BLaER1 (cell line): ENCODE measurements at regions not wholly inside any gene's neighbourhood (a gene's known extent, or its start where the extent isn't known, plus 50 kb on each side); places are given as distances from the start of the nearest gene placed in this dataset.

ENCODE experiments used
- H3K27ac ChIP-seq: shearing (Covaris generic); formaldehyde crosslinking; 2 replicates; pipeline ENCODE4 v1.8.1; 2022
- H3K27me3 ChIP-seq: shearing (Covaris generic); formaldehyde crosslinking; 2 replicates; pipeline ENCODE4 v1.8.1; 2022
- H3K36me3 ChIP-seq: shearing (Covaris generic); formaldehyde crosslinking; 2 replicates; pipeline ENCODE4 v1.8.1; 2022
- H3K4me1 ChIP-seq: shearing (Covaris generic); formaldehyde crosslinking; 2 replicates; pipeline ENCODE4 v1.8.1; 2022
- H3K4me2 ChIP-seq: shearing (Covaris generic); formaldehyde crosslinking; 2 replicates; pipeline ENCODE4 v1.8.1; 2022
- H3K4me3 ChIP-seq: shearing (Covaris generic); formaldehyde crosslinking; 2 replicates; pipeline ENCODE4 v1.8.1; 2022
- H3K9ac ChIP-seq: shearing (Covaris generic); formaldehyde crosslinking; 2 replicates; pipeline ENCODE4 v1.8.1; 2022
- H3K9me3 ChIP-seq: shearing (Covaris generic); formaldehyde crosslinking; 2 replicates; pipeline ENCODE4 v1.8.1; 2022
- H4K20me1 ChIP-seq: shearing (Covaris generic); formaldehyde crosslinking; 2 replicates; pipeline ENCODE4 v1.8.1; 2022
- Cebpa-rat ChIP-seq: shearing (Covaris generic); IDR thresholded peaks from 2 replicates; pipeline ENCODE4 v1.8.1; 2022

DNA sequence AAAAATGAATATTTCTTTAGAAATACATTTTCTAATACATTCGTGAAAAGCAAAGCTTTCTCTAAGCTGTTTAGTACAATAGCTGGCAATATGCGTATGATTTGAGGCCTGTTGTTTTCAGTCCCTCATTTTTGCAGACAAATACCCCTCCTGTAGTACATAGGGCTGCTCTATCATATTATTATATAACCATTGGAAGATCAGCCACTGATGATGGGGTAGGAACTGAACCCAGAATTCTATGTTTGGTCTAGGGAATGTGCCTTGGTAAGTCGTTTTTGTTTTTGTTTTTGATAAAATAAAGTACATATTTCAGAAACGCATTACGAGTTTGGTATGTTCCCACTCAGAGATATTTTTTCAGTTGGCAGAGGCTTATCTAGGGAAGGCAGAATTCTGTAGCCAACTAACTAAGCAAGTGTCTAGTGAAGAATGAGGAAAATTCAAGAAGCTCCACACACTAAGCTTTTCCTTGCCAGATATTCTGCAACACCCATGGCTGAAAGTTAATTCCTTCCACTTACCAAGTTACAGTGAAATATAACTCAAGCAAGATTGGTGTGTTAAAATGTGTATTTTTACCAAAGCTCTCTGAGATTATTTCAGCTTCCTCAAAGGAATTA lies 656.9 kb upstream of the MIR17HG start:
- Histone ChIP-seq H3K27ac (no peak overlapping the region), H3K27me3 (no peaks in the 10 kb centered on the region), H4K20me1 (no peaks in the 10 kb centered on the region), H3K36me3 (no peaks in the 10 kb centered on the region), H3K9ac (no peak overlapping the region), H3K4me3 (no peak overlapping the region), H3K4me1 (peaks cover 11% of the 10 kb centered on the region), H3K4me2 (no peak overlapping the region), H3K9me3 (no peaks in the 10 kb centered on the region)
- no peak for TF ChIP-seq Cebpa-rat

DNA sequence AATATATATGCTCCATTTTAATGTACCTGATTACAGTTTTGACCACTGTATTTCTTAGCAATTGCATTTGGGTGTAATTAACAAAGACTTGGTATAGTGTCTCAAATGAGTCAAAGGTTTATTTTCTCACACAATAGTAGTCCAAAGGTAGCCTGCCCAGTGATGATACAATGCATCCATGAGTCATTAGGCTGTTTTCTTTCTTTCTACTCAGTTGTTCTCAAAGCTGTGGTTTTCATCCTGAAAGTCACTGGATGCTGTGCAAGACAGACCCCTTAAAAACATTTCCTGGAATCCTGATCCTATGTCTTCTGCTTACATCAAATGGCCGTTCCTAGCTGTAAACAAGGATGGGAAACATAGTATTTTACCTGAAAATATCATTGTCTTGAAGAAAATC lies 651.2 kb upstream of the MIR17HG start:
- H3K9me3 ChIP-seq, result no peaks in the 10 kb centered on the region
- no peak overlapping the region for H3K9ac ChIP-seq
- H3K4me1 ChIP-seq, result peaks cover 8% of the 10 kb centered on the region
- no peak for TF ChIP-seq Cebpa-rat
- no peaks in the 10 kb centered on the region for H3K27me3 ChIP-seq
- H3K4me3 ChIP-seq, result no peak overlapping the region
- no peaks in the 10 kb centered on the region for H4K20me1 ChIP-seq
- H3K27ac ChIP-seq, result no peak overlapping the region
- no peaks in the 10 kb centered on the region for H3K36me3 ChIP-seq
- no peak overlapping the region for H3K4me2 ChIP-seq

DNA sequence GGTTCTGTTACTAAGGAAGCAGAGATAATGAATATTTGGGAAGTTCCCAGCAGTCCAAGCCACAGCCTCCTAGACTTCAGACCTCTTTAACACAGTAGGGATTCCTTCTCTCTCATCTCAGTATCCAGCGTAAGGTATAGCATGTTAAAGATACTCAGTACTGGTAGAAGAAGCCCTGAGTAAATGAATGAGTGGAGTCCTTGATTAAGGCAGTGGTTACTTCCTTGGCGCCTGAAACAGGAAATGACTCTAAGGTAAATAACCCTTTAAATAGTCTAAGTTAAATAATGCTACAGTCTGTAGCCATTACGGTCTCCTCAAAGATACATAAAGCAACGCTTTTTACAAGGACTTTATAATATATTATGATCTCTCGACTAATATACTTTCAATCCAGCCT lies 650.8 kb upstream of the MIR17HG start:
- peaks cover 4% of the 10 kb centered on the region; the same call in 1 of the 2 replicates for H3K4me1 ChIP-seq

DNA sequence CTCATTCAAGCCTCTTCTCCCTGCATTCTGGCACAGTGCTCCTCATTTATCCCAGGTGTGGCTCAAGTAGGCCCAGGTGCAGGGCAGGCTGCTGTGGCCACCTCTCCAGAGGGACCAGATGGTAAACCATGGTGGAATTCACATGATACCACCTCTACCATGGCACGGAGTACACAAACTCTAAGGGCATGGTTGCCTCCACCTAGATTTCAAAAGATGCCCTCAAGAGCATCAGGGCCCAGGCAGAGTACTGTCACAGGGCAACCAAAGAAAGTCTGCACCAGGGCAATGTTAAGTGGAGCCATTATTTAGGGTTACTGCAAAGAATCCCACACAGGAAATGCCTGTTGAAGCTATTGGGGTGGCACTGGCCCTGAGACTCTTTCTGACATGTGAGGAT lies 647.1 kb upstream of the MIR17HG start:
- H3K27me3 ChIP-seq, result no peaks in the 10 kb centered on the region
- H3K4me3 ChIP-seq, result no peak overlapping the region
- H3K36me3 ChIP-seq, result no peaks in the 10 kb centered on the region
- no peaks in the 10 kb centered on the region for H3K4me1 ChIP-seq
- no peak overlapping the region for H3K27ac ChIP-seq
- H3K9ac ChIP-seq, result no peak overlapping the region
- H3K4me2 ChIP-seq, result no peak overlapping the region
- no peaks in the 10 kb centered on the region for H3K9me3 ChIP-seq
- H4K20me1 ChIP-seq, result no peaks in the 10 kb centered on the region
- no peak for TF ChIP-seq Cebpa-rat

More for the DNA sequence above, 650.8 kb upstream of the MIR17HG start:
- no peaks in the 10 kb centered on the region for H3K9me3 ChIP-seq
- no peaks in the 10 kb centered on the region for H3K36me3 ChIP-seq
- H3K4me2 ChIP-seq, result no peak overlapping the region
- H3K9ac ChIP-seq, result no peak overlapping the region
- H3K4me3 ChIP-seq, result no peak overlapping the region
- no peaks in the 10 kb centered on the region for H4K20me1 ChIP-seq
- TF ChIP-seq Cebpa-rat, result no peak
- no peaks in the 10 kb centered on the region for H3K27me3 ChIP-seq
- H3K27ac ChIP-seq, result no peak overlapping the region

DNA sequence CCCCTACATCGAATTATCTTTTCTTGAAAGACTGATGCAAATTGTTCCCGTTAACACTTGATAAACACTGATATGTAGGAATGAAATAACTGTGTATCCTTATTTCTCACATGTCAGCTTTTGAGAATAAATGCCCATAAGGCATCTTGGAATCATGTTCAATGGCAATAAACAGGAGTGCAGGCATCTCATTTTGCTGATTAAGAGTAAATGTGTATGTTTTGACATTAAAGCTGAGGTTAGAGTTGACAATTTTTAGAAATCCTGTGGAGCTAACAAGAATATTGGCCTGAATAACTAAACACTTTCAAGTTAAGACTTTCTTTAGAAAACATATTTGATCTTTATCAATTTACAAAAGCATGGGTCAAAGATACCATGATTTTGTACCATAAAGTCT lies 646.2 kb upstream of the MIR17HG start:
- TF ChIP-seq Cebpa-rat, result no peak

DNA sequence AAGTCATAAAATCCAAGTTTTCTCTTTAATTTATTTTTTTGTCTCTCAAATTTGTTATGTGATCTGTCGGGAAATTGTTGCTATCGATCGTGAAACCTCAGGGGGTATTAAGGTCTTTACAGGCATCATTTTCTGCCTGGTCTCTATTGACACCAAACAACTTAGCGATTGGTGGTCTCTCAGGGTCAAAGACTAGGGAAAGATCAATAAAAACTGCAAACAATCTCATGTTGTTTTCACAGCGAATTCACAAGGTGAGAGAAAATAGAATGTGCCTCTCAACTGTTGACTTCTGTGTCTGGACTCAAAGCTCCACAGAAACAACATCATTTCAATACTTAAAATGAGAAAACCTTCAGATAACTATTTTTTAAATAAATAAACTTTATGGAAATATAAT lies 645.4 kb upstream of the MIR17HG start:
- Histone ChIP-seq H3K36me3 (no peaks in the 10 kb centered on the region), H3K27me3 (no peaks in the 10 kb centered on the region), H3K4me3 (no peak overlapping the region), H3K9me3 (no peaks in the 10 kb centered on the region), H3K4me2 (no peak overlapping the region), H3K9ac (no peak overlapping the region), H3K4me1 (no peaks in the 10 kb centered on the region), H4K20me1 (no peaks in the 10 kb centered on the region), H3K27ac (no peak overlapping the region)
- TF ChIP-seq Cebpa-rat, result no peak

More for the DNA sequence above, 646.2 kb upstream of the MIR17HG start:
- Histone ChIP-seq H3K4me3 (no peak overlapping the region), H4K20me1 (no peaks in the 10 kb centered on the region), H3K4me1 (no peaks in the 10 kb centered on the region), H3K9ac (no peak overlapping the region), H3K27me3 (no peaks in the 10 kb centered on the region), H3K4me2 (no peak overlapping the region), H3K36me3 (no peaks in the 10 kb centered on the region), H3K27ac (no peak overlapping the region), H3K9me3 (no peaks in the 10 kb centered on the region)

DNA sequence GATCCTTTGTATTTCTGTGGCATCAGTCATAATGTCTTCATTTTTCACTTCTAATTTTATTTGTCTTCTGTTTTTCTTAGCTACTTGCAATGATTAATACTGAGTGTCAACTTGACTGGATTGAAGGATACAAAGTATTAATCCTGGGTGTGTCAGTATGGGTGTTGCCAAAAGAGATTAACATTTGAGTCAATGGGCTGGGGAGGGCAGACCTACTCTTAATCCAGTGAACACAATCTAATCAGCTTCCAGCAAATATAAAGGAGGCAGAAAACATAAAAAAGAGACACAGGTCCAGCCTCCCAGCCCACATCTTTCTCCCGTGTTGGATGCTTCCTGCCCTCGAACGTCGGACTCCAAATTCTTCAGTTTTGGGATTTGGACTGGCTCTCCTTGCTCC lies 640.9 kb upstream of the MIR17HG start:
- Histone ChIP-seq H3K27me3 (no peaks in the 10 kb centered on the region), H3K4me1 (no peaks in the 10 kb centered on the region)

DNA sequence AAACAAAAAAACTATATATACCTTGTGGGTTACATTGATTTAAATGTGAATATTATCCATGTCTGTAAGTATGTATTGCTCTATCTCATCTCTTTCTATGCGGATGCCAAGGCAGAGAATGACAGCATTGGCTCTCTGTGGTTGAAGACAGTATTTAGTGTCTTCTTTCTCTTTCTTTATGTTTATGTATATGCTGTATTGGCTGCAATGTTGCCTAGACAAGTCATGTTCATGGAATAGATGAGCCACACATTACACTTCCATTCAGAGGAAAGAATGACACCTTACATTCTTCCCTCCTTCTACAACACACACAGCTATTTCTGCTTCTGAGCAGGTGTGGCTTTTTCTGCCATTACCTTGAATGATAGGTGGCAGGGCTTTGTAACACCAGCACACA lies 639.4 kb upstream of the MIR17HG start:
- H4K20me1 ChIP-seq, result no peaks in the 10 kb centered on the region
- no peak overlapping the region for H3K27ac ChIP-seq
- H3K9ac ChIP-seq, result no peak overlapping the region
- no peak for TF ChIP-seq Cebpa-rat
- H3K36me3 ChIP-seq, result no peaks in the 10 kb centered on the region
- no peaks in the 10 kb centered on the region for H3K9me3 ChIP-seq
- H3K27me3 ChIP-seq, result no peaks in the 10 kb centered on the region
- no peak overlapping the region for H3K4me2 ChIP-seq
- H3K4me1 ChIP-seq, result no peaks in the 10 kb centered on the region
- H3K4me3 ChIP-seq, result no peak overlapping the region

More for the DNA sequence above, 640.9 kb upstream of the MIR17HG start:
- H3K4me3 ChIP-seq, result no peak overlapping the region
- H3K4me2 ChIP-seq, result no peak overlapping the region
- H4K20me1 ChIP-seq, result no peaks in the 10 kb centered on the region
- no peaks in the 10 kb centered on the region for H3K9me3 ChIP-seq
- no peak overlapping the region for H3K27ac ChIP-seq
- TF ChIP-seq Cebpa-rat, result no peak
- H3K9ac ChIP-seq, result no peak overlapping the region
- no peaks in the 10 kb centered on the region for H3K36me3 ChIP-seq

DNA sequence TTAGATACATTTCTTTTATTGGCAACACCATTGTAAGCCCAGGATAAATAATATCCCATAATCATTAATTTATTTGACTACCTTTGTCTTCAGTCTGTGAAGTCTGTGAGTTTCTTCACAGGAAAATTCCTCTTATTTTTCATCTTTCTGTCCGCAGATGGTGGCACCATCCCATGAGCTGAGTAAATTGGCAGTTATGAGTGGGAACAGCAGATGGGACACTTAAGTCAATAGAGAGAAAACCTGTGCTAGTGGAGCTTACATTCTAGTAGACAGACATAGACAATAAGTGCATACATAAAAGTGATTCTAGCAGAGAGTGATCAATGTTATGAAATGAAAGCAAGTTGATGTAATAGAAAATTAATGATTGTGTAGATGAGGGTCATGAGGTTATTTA lies 638.2 kb upstream of the MIR17HG start:
- H3K36me3 ChIP-seq, result no peaks in the 10 kb centered on the region
- H3K9me3 ChIP-seq, result no peaks in the 10 kb centered on the region
- H3K4me3 ChIP-seq, result no peak overlapping the region
- H3K27me3 ChIP-seq, result no peaks in the 10 kb centered on the region
- H3K4me1 ChIP-seq, result no peaks in the 10 kb centered on the region
- no peaks in the 10 kb centered on the region for H4K20me1 ChIP-seq
- H3K4me2 ChIP-seq, result no peak overlapping the region
- TF ChIP-seq Cebpa-rat, result no peak
- H3K9ac ChIP-seq, result no peak overlapping the region
- no peak overlapping the region for H3K27ac ChIP-seq

DNA sequence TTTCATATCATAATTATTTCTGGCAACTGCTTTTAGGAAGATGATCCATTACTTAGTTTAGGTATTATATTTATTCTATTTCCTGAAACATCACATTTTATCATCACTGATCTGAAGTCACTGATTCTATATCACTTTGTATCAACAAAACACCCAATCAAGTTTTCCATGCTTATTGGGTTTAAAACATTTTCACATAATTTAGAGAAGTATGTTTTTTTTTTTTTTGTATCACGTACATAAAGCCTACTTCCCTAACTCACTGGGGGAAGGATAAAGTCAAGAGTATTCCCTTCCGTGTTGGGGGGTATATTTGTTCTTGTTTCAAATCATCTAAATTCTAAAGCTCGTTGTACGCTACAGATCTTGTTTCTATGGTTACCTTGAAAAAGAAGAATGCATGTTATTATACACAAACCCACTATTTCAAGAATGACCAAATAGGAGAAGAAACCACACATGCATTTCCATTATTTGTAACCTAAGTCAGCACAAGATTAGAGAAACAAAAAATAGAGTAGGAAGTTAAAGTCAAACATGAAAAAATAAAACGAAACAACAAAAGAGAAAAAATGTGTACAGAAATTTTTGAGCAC lies 637.2 kb upstream of the MIR17HG start:
- Histone ChIP-seq H3K9me3 (no peaks in the 10 kb centered on the region), H3K27me3 (no peaks in the 10 kb centered on the region), H3K27ac (no peak overlapping the region), H4K20me1 (no peaks in the 10 kb centered on the region), H3K36me3 (no peaks in the 10 kb centered on the region), H3K4me3 (no peak overlapping the region), H3K9ac (no peak overlapping the region), H3K4me2 (no peak overlapping the region), H3K4me1 (no peaks in the 10 kb centered on the region)
- TF ChIP-seq Cebpa-rat, result no peak
